ENCODE measurements at regions not wholly inside any gene's neighbourhood (a gene's known extent, or its start where the extent isn't known, plus 50 kb on each side); places are given as distances from the start of the nearest gene placed in this dataset.

DNA sequence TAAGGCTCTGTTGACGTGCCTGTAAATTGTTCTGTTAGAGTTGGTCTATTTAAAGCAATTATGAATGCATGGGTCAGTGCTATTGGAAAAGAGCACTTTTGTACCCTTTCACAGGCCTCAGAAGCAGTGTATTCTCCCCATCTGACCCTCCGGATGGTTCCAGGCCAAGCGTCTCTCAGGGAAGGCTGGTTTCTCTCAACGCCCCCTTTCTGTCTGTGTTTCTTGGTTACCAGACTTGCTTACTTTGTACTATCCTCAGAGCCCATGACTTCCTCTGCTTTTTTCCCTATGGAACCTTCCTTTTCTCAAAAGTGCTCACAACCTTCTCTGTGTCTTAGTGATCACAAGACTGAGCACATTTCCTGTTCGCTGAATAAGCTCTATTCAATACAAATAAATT lies 559.3 kb upstream of the ZFP42 start:
- in situ Hi-C loops (cut with HindIII; ENCODE audit: extremely low pct_ligation_motif_present, low pct_unique_long_range_greater_than_20kb): no loop called here
- BruUV-seq (replicated peaks): no TSS peak
- no peak for FAIRE-seq
- no peak overlapping the region for H2AFZ ChIP-seq (ENCODE audit: low read length)
- no peak for ATAC-seq
- TF ChIP-seq GFI1 (CRISPR knock-in tag; IDR thresholded peaks at IDR 0.05; ENCODE audit: borderline replicate concordance): no peak
- no peak for DNase-seq (ENCODE audit: low spot score)
- intact Hi-C loops (cut with micrococcal nuclease; ENCODE audit: unreplicated experiment): no loop called here
- H3K4me3 ChIP-seq (replicated peaks in 1 of 3; ENCODE audit: insufficient read depth in 1 of 3, low read depth in 2 of 3, low read length in 3 of 3): no peak overlapping the region
- no peaks in the 10 kb centered on the region for H3K36me3 ChIP-seq (replicated peaks in 1 of 2; ENCODE audit: control insufficient read depth in 1 of 2, insufficient read depth in 2 of 2, low read length in 2 of 2)
- no peaks in the 10 kb centered on the region for H3K4me1 ChIP-seq (ENCODE audit: insufficient read depth, low read length)
- no peaks in the 10 kb centered on the region for H4K20me1 ChIP-seq (ENCODE audit: insufficient read depth, low read length)
- no peaks in the 10 kb centered on the region for H3K79me2 ChIP-seq (ENCODE audit: insufficient read depth, low read length)
- H3K27me3 ChIP-seq (ENCODE audit: control insufficient read depth in 1 of 2, insufficient read depth in 2 of 2, low read length in 2 of 2): no peaks in the 10 kb centered on the region
- ChIA-PET POLR2A (no interaction called here), CTCF (ENCODE audit: low intra/inter-chr PET ratio, low total read pairs) (no interaction called here)
- no peak overlapping the region for H3K27ac ChIP-seq (ENCODE audit: extremely low read length, insufficient read depth, low read length)
- H3K4me2 ChIP-seq (ENCODE audit: low read depth, low read length): no peak overlapping the region
- no peak overlapping the region for H3K9ac ChIP-seq (ENCODE audit: insufficient read depth, low read depth, low read length)
- peaks cover 9% of the 10 kb centered on the region; the same call in 1 of the 2 replicates for H3K9me3 ChIP-seq (ENCODE audit: low read length)
- 52% methylated on average over 5 of the region's 5 CpGs for WGBS (ENCODE audit: low lambda C conversion rate)

DNA sequence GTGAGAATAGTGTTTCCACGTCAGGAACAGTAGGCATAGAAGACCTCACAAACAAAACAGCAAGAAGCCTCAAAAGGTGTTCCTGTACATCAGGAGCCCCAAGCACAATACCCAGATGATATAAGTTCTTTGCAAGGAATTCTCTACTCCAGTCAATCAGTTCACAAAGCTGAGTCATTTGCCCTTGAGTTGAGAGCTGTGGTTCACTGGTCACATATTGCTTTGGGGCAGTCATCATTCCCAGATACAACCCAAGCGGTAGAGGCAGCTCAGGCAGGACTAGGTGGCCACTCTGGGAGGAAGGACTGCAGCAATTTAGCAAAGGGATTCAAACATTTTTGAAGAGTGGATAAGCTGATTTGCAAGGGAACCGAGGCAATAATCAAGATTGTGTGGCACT lies 551.5 kb upstream of the ZFP42 start:
- H3K36me3 ChIP-seq (replicated peaks in 1 of 2; ENCODE audit: control insufficient read depth in 1 of 2, insufficient read depth in 2 of 2, low read length in 2 of 2): no peaks in the 10 kb centered on the region
- no peaks in the 10 kb centered on the region; a peak in 1 of 5 replicates for H3K27me3 ChIP-seq (ENCODE audit: control insufficient read depth in 1 of 2, insufficient read depth in 2 of 2, low read length in 2 of 2)
- TF ChIP-seq, protein P1, sequence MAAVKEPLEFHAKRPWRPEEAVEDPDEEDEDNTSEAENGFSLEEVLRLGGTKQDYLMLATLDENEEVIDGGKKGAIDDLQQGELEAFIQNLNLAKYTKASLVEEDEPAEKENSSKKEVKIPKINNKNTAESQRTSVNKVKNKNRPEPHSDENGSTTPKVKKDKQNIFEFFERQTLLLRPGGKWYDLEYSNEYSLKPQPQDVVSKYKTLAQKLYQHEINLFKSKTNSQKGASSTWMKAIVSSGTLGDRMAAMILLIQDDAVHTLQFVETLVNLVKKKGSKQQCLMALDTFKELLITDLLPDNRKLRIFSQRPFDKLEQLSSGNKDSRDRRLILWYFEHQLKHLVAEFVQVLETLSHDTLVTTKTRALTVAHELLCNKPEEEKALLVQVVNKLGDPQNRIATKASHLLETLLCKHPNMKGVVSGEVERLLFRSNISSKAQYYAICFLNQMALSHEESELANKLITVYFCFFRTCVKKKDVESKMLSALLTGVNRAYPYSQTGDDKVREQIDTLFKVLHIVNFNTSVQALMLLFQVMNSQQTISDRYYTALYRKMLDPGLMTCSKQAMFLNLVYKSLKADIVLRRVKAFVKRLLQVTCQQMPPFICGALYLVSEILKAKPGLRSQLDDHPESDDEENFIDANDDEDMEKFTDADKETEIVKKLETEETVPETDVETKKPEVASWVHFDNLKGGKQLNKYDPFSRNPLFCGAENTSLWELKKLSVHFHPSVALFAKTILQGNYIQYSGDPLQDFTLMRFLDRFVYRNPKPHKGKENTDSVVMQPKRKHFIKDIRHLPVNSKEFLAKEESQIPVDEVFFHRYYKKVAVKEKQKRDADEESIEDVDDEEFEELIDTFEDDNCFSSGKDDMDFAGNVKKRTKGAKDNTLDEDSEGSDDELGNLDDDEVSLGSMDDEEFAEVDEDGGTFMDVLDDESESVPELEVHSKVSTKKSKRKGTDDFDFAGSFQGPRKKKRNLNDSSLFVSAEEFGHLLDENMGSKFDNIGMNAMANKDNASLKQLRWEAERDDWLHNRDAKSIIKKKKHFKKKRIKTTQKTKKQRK (IDR thresholded peaks at IDR 0.05; ENCODE audit: low read length): no peak
- TF ChIP-seq KDM4B (CRISPR knock-in tag; IDR thresholded peaks at IDR 0.05) (no peak), HDAC2 (CRISPR knock-in tag; IDR thresholded peaks at IDR 0.05) (no peak)
- H3K9ac ChIP-seq (ENCODE audit: insufficient read depth, low read depth, low read length): no peak overlapping the region
- no peaks in the 10 kb centered on the region for H4K20me1 ChIP-seq (ENCODE audit: insufficient read depth, low read length)
- BruUV-seq (replicated peaks): no TSS peak
- CTCF ChIA-PET (ENCODE audit: low intra/inter-chr PET ratio, low total read pairs): no interaction called here
- ATAC-seq (no peak), DNase-seq (ENCODE audit: low spot score) (no peak), FAIRE-seq (no peak)
- in situ Hi-C loops (cut with HindIII; ENCODE audit: extremely low pct_ligation_motif_present, low pct_unique_long_range_greater_than_20kb): no loop called here
- no peak overlapping the region for H3K27ac ChIP-seq (ENCODE audit: extremely low read length, insufficient read depth, low read length)
- POLR2A ChIA-PET: no interaction called here
- 2% methylated on average over 3 of the region's 3 CpGs for WGBS (ENCODE audit: low lambda C conversion rate)
- intact Hi-C loops (cut with micrococcal nuclease; ENCODE audit: unreplicated experiment): no loop called here
- no peak overlapping the region for H3K4me2 ChIP-seq (ENCODE audit: low read depth, low read length)
- H3K4me3 ChIP-seq (replicated peaks in 1 of 3; ENCODE audit: insufficient read depth in 1 of 3, low read depth in 2 of 3, low read length in 3 of 3): no peak overlapping the region
- H3K79me2 ChIP-seq (ENCODE audit: insufficient read depth, low read length): no peaks in the 10 kb centered on the region
- H3K4me1 ChIP-seq (ENCODE audit: insufficient read depth, low read length): no peaks in the 10 kb centered on the region
- H3K9me3 ChIP-seq (ENCODE audit: low read length): no peaks in the 10 kb centered on the region
- H2AFZ ChIP-seq (ENCODE audit: low read length): no peak overlapping the region
